Gastrocnemius medialis (tissue), 4 donors: ENCODE measurements at regions not wholly inside any gene's neighbourhood (a gene's known extent, or its start where the extent isn't known, plus 50 kb on each side); places are given as distances from the start of the nearest gene placed in this dataset.

ENCODE experiments used
- ATAC-seq, 2 donors: fragments of 150-250 bp; one replicate each; pipeline ENCODE4 v1.9.1; 2016
- DNase-seq, 2 donors: peaks; one replicate each; pipeline ENCODE4 v3.0.0-alpha.2; 2019
- H3K27ac ChIP-seq, 4 donors: fragments of 200-600 bp; sonication (generic); 1 replicate in 1 of 4; 2 replicates in 3 of 4; pipeline ENCODE4 v1.5.1; 2016 to 2018; ENCODE audit warnings: mild to moderate bottlenecking in 2 of 4, moderate library complexity in 1 of 4
- H3K27me3 ChIP-seq, 3 donors: fragments of 200-600 bp; sonication (generic) in 2 of 3; 1 replicate in 1 of 3; 2 replicates in 2 of 3; pipeline versions ENCODE4 v1.5.1 to v1.6.0; 2016 to 2019; ENCODE audit warnings: mild to moderate bottlenecking in 1 of 3, moderate library complexity in 1 of 3
- H3K36me3 ChIP-seq, 2 donors: fragments of 200-600 bp; sonication (generic) in 1 of 2; one replicate each; pipeline ENCODE4 v1.5.1; 2017 to 2018
- H3K4me1 ChIP-seq, 2 donors: fragments of 200-600 bp; sonication (generic) in 1 of 2; one replicate each; pipeline ENCODE4 v1.5.1; 2016 to 2017; ENCODE audit warnings: mild to moderate bottlenecking in 2 of 2
- H3K4me3 ChIP-seq, 4 donors: fragments of 200-600 bp; sonication (generic) in 3 of 4; 1 replicate in 1 of 4; 2 replicates in 3 of 4; pipeline ENCODE4 v1.5.1; 2016 to 2019; ENCODE audit warnings: mild to moderate bottlenecking in 2 of 4
- H3K9me3 ChIP-seq, 3 donors: fragments of 200-600 bp; sonication (generic) in 2 of 3; 1 replicate in 1 of 3; 2 replicates in 2 of 3; pipeline ENCODE4 v1.5.1; 2016 to 2019
- CTCF ChIP-seq, 5 experiments: fragments of 450-650 bp in 3 of 5; fragments of 200-600 bp in 2 of 5; sonication (generic) in 2 of 5; IDR thresholded peaks in 4 of 5; conservative IDR thresholded peaks in 1 of 5; 1 replicate in 4 of 5; 2 replicates in 1 of 5; pipeline ENCODE4 v1.5.1; 2016 to 2019; ENCODE audit warnings: antibody characterized with exemption in 5 of 5, mild to moderate bottlenecking in 3 of 5, moderate library complexity in 3 of 5
- POLR2A ChIP-seq, 2 donors: fragments of 450-650 bp; IDR thresholded peaks; one replicate each; pipeline ENCODE4 v1.6.1; 2017; ENCODE audit warnings: antibody characterized with exemption in 2 of 2, mild to moderate bottlenecking in 2 of 2, moderate library complexity in 2 of 2
- in situ Hi-C, 4 donors: fragments of 200-750 bp; cut with MboI; loops; one replicate each; pipeline versions ENCODE4 v1.15.0 to v1.8.0; 2017; ENCODE audit warnings: low sequenced_read_pairs in 4 of 4
- intact Hi-C: fragments of 100-400 bp; cut with DNase I; formaldehyde crosslinking; loops from one replicate; pipeline ENCODE4 v1.15.1; 2023; ENCODE audit warnings: low total_unique reads

GRCh38 chr5:121758615-121759014 lies 93.1 kb upstream of the FTMT start:
- Histone ChIP-seq H3K4me1 (no peaks in the 10 kb centered on the region), H3K36me3 (no peaks in the 10 kb centered on the region), H3K4me3 (no peak overlapping the region), H3K9me3 (no peaks in the 10 kb centered on the region), H3K27ac (no peak overlapping the region), H3K27me3 (no peaks in the 10 kb centered on the region)
- ATAC-seq (no peak), DNase-seq (no peak)
- TF ChIP-seq CTCF (IDR thresholded peaks at IDR 0.05 in 4 of 5, conservative IDR thresholded peaks at IDR 0.05 in 1 of 5) (no peak), POLR2A (IDR thresholded peaks at IDR 0.05) (no peak)
- intact Hi-C loops (no loop called here), in situ Hi-C loops (no loop called here)

DNA sequence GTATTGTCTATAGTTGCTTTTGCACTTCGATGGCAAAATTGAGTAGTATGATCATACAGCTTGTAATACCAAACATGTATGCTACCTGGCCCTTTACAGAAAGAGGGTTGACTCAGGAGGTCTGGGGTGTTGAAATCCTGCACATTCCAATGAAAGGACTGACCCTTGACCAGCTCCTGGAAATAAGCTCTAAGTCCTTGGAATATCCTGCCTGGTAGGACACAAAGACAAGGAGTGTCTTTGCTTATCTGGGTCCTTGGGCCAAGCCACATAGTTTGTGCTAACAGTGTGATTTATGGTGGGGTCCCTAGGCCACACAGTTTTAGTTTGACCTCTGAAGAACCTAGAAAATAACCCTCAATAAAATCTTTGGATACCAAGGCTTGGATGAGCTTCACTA lies 89.3 kb upstream of the FTMT start:
- TF ChIP-seq CTCF (IDR thresholded peaks at IDR 0.05 in 4 of 5, conservative IDR thresholded peaks at IDR 0.05 in 1 of 5) (no peak), POLR2A (IDR thresholded peaks at IDR 0.05) (no peak)

GRCh38 chr5:121763665-121764064 lies 88.0 kb upstream of the FTMT start:
- no peak overlapping the region for H3K4me3 ChIP-seq
- intact Hi-C loops (no loop called here), in situ Hi-C loops (no loop called here)
- no peaks in the 10 kb centered on the region for H3K4me1 ChIP-seq
- no peaks in the 10 kb centered on the region for H3K9me3 ChIP-seq
- no peak for TF ChIP-seq CTCF (IDR thresholded peaks at IDR 0.05 in 4 of 5, conservative IDR thresholded peaks at IDR 0.05 in 1 of 5)
- no peak for TF ChIP-seq POLR2A (IDR thresholded peaks at IDR 0.05)
- DNase-seq (no peak), ATAC-seq (no peak)
- no peaks in the 10 kb centered on the region for H3K27me3 ChIP-seq
- H3K36me3 ChIP-seq: no peaks in the 10 kb centered on the region
- no peak overlapping the region for H3K27ac ChIP-seq

More for the DNA sequence above, 89.3 kb upstream of the FTMT start:
- H3K4me1 ChIP-seq: no peaks in the 10 kb centered on the region
- H3K27ac ChIP-seq: no peak overlapping the region
- no peaks in the 10 kb centered on the region for H3K9me3 ChIP-seq
- H3K27me3 ChIP-seq: no peaks in the 10 kb centered on the region
- intact Hi-C loops (no loop called here), in situ Hi-C loops (no loop called here)
- DNase-seq (no peak), ATAC-seq (no peak)
- H3K4me3 ChIP-seq: no peak overlapping the region
- H3K36me3 ChIP-seq: no peaks in the 10 kb centered on the region

- Histone ChIP-seq H3K27ac (no peak overlapping the region), H3K4me3 (no peak overlapping the region), H3K27me3 (no peaks in the 10 kb centered on the region), H3K4me1 (no peaks in the 10 kb centered on the region), H3K9me3 (no peaks in the 10 kb centered on the region), H3K36me3 (no peaks in the 10 kb centered on the region)
- ATAC-seq (no peak), DNase-seq (no peak)
- in situ Hi-C loops: no loop called here
- TF ChIP-seq POLR2A (IDR thresholded peaks at IDR 0.05) (no peak), CTCF (IDR thresholded peaks at IDR 0.05 in 4 of 5, conservative IDR thresholded peaks at IDR 0.05 in 1 of 5) (no peak)
- intact Hi-C loops: no loop called here
These were observed 71.3 kb upstream of the FTMT start for GRCh38 chr5:121780406-121780805.

GRCh38 chr5:121783700-121784099 lies 68.0 kb upstream of the FTMT start:
- DNase-seq: no peak
- Histone ChIP-seq H3K36me3 (no peaks in the 10 kb centered on the region), H3K27ac (no peak overlapping the region), H3K9me3 (no peaks in the 10 kb centered on the region), H3K27me3 (no peaks in the 10 kb centered on the region), H3K4me1 (no peaks in the 10 kb centered on the region), H3K4me3 (no peak overlapping the region)
- in situ Hi-C loops: no loop called here
- no peak for TF ChIP-seq POLR2A (IDR thresholded peaks at IDR 0.05)
- TF ChIP-seq CTCF (IDR thresholded peaks at IDR 0.05 in 4 of 5, conservative IDR thresholded peaks at IDR 0.05 in 1 of 5): no peak
- intact Hi-C loops: no loop called here
- ATAC-seq: no peak
